VCaP (cell line): ENCODE measurements at regions not wholly inside any gene's neighbourhood (a gene's known extent, or its start where the extent isn't known, plus 50 kb on each side); places are given as distances from the start of the nearest gene placed in this dataset.

ENCODE experiments used
- H3K27ac ChIP-seq: fragments of 450-650 bp; 2 replicates; pipeline ENCODE4 v1.5.1; 2017
- CTCF ChIP-seq: fragments of 450-650 bp; conservative IDR thresholded peaks from 2 replicates; pipeline ENCODE4 v1.5.1; 2017; ENCODE audit warnings: mild to moderate bottlenecking, moderate library complexity

GRCh38 chr2:15783489-15783888 lies 156.9 kb upstream of the MYCN start:
- H3K27ac ChIP-seq, result no peak overlapping the region; the same call in 1 of the 2 replicates
- no peak for TF ChIP-seq CTCF

GRCh38 chr2:15784106-15784885 lies 156.1 kb upstream of the MYCN start:
- TF ChIP-seq CTCF, result no peak
- H3K27ac ChIP-seq, result no peak overlapping the region

- TF ChIP-seq CTCF, result no peak
- H3K27ac ChIP-seq, result no peak overlapping the region
Observed at GRCh38 chr2:15784886-15785801, 155.2 kb upstream of the MYCN start.

- TF ChIP-seq CTCF, result no peak
- no peak overlapping the region for H3K27ac ChIP-seq
Observed at GRCh38 chr2:15786003-15786654, 154.2 kb upstream of the MYCN start.

GRCh38 chr2:15786901-15787300 lies 153.4 kb upstream of the MYCN start:
- no peak for TF ChIP-seq CTCF
- no peak overlapping the region for H3K27ac ChIP-seq

GRCh38 chr2:15787535-15788454 lies 152.6 kb upstream of the MYCN start:
- H3K27ac ChIP-seq, result no peak overlapping the region
- TF ChIP-seq CTCF, result no peak
